ENCODE measurements at regions not wholly inside any gene's neighbourhood (a gene's known extent, or its start where the extent isn't known, plus 50 kb on each side); places are given as distances from the start of the nearest gene placed in this dataset.
A peak's percentile ranks its signal among the peaks of the same experiment; 100 is the strongest.

DNA sequence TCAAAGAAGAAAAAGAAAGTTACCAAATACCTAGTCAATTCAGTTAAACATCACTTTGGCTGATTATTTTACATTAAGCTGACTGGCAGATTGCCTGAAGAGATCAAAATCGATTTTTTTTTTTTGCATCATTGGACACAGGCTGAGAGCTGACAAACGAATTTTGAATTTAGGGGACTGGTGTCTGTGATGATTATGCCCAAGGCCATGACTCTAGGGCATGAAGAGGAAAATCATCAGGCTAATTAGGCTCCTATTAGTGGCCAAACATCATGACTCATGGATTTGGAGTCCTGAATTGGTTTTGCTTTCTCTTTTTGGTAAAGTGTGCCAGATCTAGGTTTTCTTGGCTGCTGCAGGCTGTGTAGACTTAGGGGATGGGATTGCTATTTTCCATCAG lies 829.3 kb upstream of the LCORL start:
- DNase-seq = no peak
- Histone ChIP-seq H3K27ac (no peak overlapping the region), H3K9me3 (no peaks in the 10 kb centered on the region), H3K4me3 (no peak overlapping the region), H3K36me3 (no peaks in the 10 kb centered on the region), H3K27me3 (ENCODE audit: low read depth) (no peaks in the 10 kb centered on the region), H3K4me1 (no peaks in the 10 kb centered on the region)
- intact Hi-C loops (cut with DNase I) = no loop called here
- ATAC-seq = no peak
- TF ChIP-seq, protein P1, sequence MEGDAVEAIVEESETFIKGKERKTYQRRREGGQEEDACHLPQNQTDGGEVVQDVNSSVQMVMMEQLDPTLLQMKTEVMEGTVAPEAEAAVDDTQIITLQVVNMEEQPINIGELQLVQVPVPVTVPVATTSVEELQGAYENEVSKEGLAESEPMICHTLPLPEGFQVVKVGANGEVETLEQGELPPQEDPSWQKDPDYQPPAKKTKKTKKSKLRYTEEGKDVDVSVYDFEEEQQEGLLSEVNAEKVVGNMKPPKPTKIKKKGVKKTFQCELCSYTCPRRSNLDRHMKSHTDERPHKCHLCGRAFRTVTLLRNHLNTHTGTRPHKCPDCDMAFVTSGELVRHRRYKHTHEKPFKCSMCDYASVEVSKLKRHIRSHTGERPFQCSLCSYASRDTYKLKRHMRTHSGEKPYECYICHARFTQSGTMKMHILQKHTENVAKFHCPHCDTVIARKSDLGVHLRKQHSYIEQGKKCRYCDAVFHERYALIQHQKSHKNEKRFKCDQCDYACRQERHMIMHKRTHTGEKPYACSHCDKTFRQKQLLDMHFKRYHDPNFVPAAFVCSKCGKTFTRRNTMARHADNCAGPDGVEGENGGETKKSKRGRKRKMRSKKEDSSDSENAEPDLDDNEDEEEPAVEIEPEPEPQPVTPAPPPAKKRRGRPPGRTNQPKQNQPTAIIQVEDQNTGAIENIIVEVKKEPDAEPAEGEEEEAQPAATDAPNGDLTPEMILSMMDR (IDR thresholded peaks at IDR 0.05) = no peak

DNA sequence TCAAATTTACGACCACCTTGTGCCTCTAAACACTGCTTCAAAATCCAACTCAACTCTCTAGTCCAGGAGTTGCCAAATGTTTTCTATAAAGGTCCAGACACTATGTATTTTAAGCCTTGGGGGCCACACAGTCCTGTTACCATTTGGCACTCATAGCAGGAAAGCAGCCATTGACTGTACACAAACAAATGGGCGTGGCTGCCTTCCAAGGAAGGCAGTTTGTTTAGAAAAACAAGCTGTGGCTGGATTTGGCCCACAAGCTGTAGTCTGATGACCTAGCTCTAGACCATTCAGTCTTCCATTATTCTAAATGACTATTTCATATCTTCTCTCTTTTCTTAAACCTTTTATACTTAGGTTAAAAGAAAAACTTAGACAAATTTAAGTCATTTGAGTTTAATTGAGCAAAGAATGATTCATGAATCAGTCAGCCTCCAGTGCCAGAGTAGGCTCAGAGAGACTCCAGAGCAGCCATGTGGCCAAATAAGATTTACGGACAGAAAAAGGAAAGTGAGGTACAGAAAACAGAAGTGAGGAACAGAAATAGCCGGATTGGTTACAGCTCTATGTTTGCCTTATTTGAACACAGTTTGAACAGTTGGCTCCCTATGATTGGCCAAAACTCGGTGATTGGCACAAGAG lies 825.8 kb upstream of the LCORL start:
- Histone ChIP-seq H3K27ac (no peak overlapping the region), H3K9me3 (no peaks in the 10 kb centered on the region), H3K27me3 (ENCODE audit: low read depth) (no peaks in the 10 kb centered on the region), H3K4me1 (no peaks in the 10 kb centered on the region), H3K36me3 (no peaks in the 10 kb centered on the region), H3K4me3 (no peak overlapping the region)
- intact Hi-C loops (cut with DNase I) = no loop called here
- TF ChIP-seq, protein P1 (IDR thresholded peaks at IDR 0.05) = no peak
- no peak for ATAC-seq
- no peak for DNase-seq

DNA sequence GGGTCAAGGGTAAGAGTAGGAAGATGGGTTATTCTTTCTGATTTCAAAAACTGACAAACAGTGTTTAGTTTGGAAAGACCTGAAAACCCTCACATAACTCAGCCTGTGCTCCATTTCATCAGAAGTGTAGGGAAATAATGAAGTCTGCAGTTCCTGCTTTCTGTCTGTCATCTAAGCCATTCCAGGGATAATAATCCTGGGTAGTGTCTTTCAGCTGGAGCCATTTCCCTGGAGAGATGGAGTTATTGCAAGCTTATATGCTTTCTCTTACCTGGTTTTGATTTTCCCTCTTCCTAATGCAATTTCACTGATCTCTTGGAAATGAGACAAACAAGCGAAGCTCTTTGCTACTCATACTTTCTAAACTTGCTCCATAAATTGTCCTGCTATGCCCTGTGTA lies 824.8 kb upstream of the LCORL start:
- Histone ChIP-seq H3K9me3 (no peaks in the 10 kb centered on the region), H3K27me3 (ENCODE audit: low read depth) (no peaks in the 10 kb centered on the region), H3K4me3 (no peak overlapping the region), H3K36me3 (no peaks in the 10 kb centered on the region), H3K4me1 (no peaks in the 10 kb centered on the region), H3K27ac (no peak overlapping the region)
- ATAC-seq (no peak), DNase-seq (no peak)
- TF ChIP-seq, protein P1 (IDR thresholded peaks at IDR 0.05) = no peak
- intact Hi-C loops (cut with DNase I) = no loop called here

DNA sequence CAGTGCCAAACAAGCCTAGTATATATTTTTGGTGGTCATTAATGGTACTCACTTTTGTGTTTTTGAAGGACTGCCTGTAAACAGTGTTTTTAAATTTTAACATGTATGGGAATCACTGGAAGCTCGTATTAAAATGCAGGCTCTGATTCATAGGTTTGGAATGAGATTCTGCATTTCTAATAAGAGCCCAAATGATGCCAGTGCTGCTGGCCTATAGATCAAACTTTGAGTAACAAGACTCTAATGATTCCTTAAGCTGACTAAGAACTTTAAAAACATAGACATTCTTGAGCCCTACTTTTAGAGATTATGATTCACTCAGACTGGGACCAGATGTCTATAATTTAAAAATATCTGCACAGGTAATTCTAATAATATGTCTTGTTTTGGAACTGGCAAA lies 823.2 kb upstream of the LCORL start:
- no peak for DNase-seq
- Histone ChIP-seq H3K27ac (no peak overlapping the region), H3K4me3 (no peak overlapping the region), H3K4me1 (no peaks in the 10 kb centered on the region), H3K36me3 (no peaks in the 10 kb centered on the region), H3K27me3 (ENCODE audit: low read depth) (no peaks in the 10 kb centered on the region), H3K9me3 (no peaks in the 10 kb centered on the region)
- ATAC-seq = no peak
- TF ChIP-seq, protein P1 (IDR thresholded peaks at IDR 0.05) = no peak
- intact Hi-C loops (cut with DNase I) = no loop called here

DNA sequence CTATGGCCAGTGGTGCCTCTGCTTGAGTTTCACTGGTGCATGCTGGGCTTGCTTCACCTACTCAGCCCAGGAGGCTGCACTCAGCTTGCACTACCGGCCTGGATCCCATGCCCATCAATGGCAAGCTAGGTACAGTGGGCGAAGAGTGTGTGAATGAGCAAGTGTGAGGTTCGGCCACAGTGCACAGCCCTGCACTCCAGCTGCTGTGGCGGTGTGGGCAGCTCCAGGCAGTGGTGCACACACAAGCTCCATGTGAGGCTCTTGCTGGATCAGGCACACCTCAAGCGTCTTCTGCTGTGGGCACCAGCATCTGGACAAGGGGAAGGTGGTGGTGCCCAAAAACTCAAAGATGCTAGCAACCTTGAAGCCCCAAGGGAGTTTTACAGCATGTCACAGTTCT lies 820.9 kb upstream of the LCORL start:
- no peaks in the 10 kb centered on the region for H3K36me3 ChIP-seq
- H3K27ac ChIP-seq = no peak overlapping the region
- intact Hi-C loops (cut with DNase I) = no loop called here
- no peaks in the 10 kb centered on the region for H3K27me3 ChIP-seq (ENCODE audit: low read depth)
- TF ChIP-seq, protein P1 (IDR thresholded peaks at IDR 0.05) = no peak
- no peaks in the 10 kb centered on the region for H3K4me1 ChIP-seq
- no peak overlapping the region for H3K4me3 ChIP-seq
- peak in 1 of 2 donors; percentile 29 for ATAC-seq
- no peaks in the 10 kb centered on the region for H3K9me3 ChIP-seq
- no peak for DNase-seq

Measured in lower lobe of right lung (tissue), 2 donors.